Liver (tissue), 8 donors: ENCODE measurements at regions not wholly inside any gene's neighbourhood (a gene's known extent, or its start where the extent isn't known, plus 50 kb on each side); places are given as distances from the start of the nearest gene placed in this dataset.

Source experiments
- DNase-seq: peaks from one replicate; pipeline ENCODE4 v3.0.0-alpha.2; 2017; ENCODE audit warnings: low spot score
- H3K27ac ChIP-seq, 2 donors: one replicate each; pipeline ENCODE4 v1.7.0; 2013; ENCODE audit warnings: inconsistent platforms in 2 of 2, low read length in 2 of 2, control low read depth in 1 of 2, low read depth in 1 of 2, mild to moderate bottlenecking in 1 of 2
- H3K27me3 ChIP-seq, 4 donors: one replicate each; pipeline versions ENCODE4 v1.6.1 to v1.7.0; 2013; ENCODE audit warnings: low read length in 3 of 4, inconsistent platforms in 1 of 4, mild to moderate bottlenecking in 1 of 4, moderate library complexity in 1 of 4; ENCODE audit not compliant: control insufficient read depth in 4 of 4, insufficient read depth in 4 of 4
- H3K36me3 ChIP-seq, 4 donors: one replicate each; pipeline versions ENCODE4 v1.6.1 to v1.7.0; 2013; ENCODE audit warnings: low read length in 3 of 4, mild to moderate bottlenecking in 3 of 4, low read depth in 1 of 4, moderate library complexity in 1 of 4; ENCODE audit not compliant: control insufficient read depth in 4 of 4, insufficient read depth in 3 of 4
- H3K4me1 ChIP-seq, 4 donors: one replicate each; pipeline versions ENCODE4 v1.6.1 to v1.7.0; 2013; ENCODE audit warnings: low read length in 3 of 4, mild to moderate bottlenecking in 3 of 4, moderate library complexity in 1 of 4; ENCODE audit not compliant: control insufficient read depth in 4 of 4, insufficient read depth in 4 of 4
- H3K4me3 ChIP-seq, 3 donors: one replicate each; pipeline versions ENCODE4 v1.6.1 to v1.7.0; 2013; ENCODE audit warnings: low read length in 3 of 3, control low read depth in 1 of 3, low read depth in 1 of 3, mild to moderate bottlenecking in 1 of 3
- H3K9ac ChIP-seq, 2 donors: one replicate each; pipeline ENCODE4 v1.7.0; 2013; ENCODE audit warnings: low read length in 2 of 2, mild to moderate bottlenecking in 2 of 2, moderate library complexity in 2 of 2, control low read depth in 1 of 2, low read depth in 1 of 2
- H3K9me3 ChIP-seq, 4 donors: one replicate each; pipeline versions ENCODE4 v1.6.1 to v1.7.0; 2013; ENCODE audit warnings: low read length in 3 of 4; ENCODE audit not compliant: control insufficient read depth in 4 of 4
- EGR1 ChIP-seq, 2 donors: IDR thresholded peaks; 2 replicates each; pipeline ENCODE4 v1.6.1; 2016 to 2018; ENCODE audit warnings: antibody characterized with exemption in 2 of 2, low read depth in 2 of 2
- FOXA1 ChIP-seq: IDR thresholded peaks from 2 replicates; pipeline ENCODE4 v1.6.1; 2016; ENCODE audit warnings: antibody characterized with exemption
- FOXA2 ChIP-seq: IDR thresholded peaks from 2 replicates; pipeline ENCODE4 v1.6.1; 2016; ENCODE audit warnings: antibody characterized with exemption
- GABPA ChIP-seq, 2 donors: IDR thresholded peaks in 1 of 2; conservative IDR thresholded peaks in 1 of 2; 2 replicates each; pipeline ENCODE4 v1.6.1; 2016; ENCODE audit warnings: antibody characterized with exemption in 2 of 2, mild to moderate bottlenecking in 1 of 2, moderate library complexity in 1 of 2
- HNF4A ChIP-seq, 2 donors: conservative IDR thresholded peaks; 2 replicates each; pipeline ENCODE4 v1.6.1; 2016; ENCODE audit warnings: antibody characterized with exemption in 2 of 2, mild to moderate bottlenecking in 2 of 2
- HNF4G ChIP-seq: IDR thresholded peaks from 2 replicates; pipeline ENCODE4 v1.6.1; 2016; ENCODE audit warnings: antibody characterized with exemption
- NR2F2 ChIP-seq: IDR thresholded peaks from 2 replicates; pipeline ENCODE4 v1.6.1; 2016; ENCODE audit warnings: antibody characterized with exemption
- RAD21 ChIP-seq, 2 donors: IDR thresholded peaks; 2 replicates each; pipeline ENCODE4 v1.6.1; 2016; ENCODE audit warnings: antibody characterized with exemption in 2 of 2, mild to moderate bottlenecking in 2 of 2
- RXRA ChIP-seq, 2 donors: IDR thresholded peaks; 2 replicates each; pipeline ENCODE4 v1.6.1; 2017 to 2018; ENCODE audit warnings: antibody characterized with exemption in 2 of 2, mild to moderate bottlenecking in 1 of 2
- SP1 ChIP-seq: IDR thresholded peaks from 2 replicates; pipeline ENCODE4 v1.6.1; 2018; ENCODE audit warnings: antibody characterized with exemption, mild to moderate bottlenecking
- TAF1 ChIP-seq: conservative IDR thresholded peaks from 2 replicates; pipeline ENCODE4 v1.6.1; 2016; ENCODE audit warnings: antibody characterized with exemption, mild to moderate bottlenecking
- YY1 ChIP-seq: IDR thresholded peaks from 2 replicates; pipeline ENCODE4 v1.6.1; 2016; ENCODE audit warnings: antibody characterized with exemption, mild to moderate bottlenecking
- WGBS: extraction: QIAGEN DNeasy Blood & Tissue Kit; methylation state at CpG from one replicate; pipeline ENCODE4 v1.1.7; 2013; 5-methylcytosine and 5-hydroxymethylcytosine counted together
- TF ChIP-seq, protein P1 (sequence below): IDR thresholded peaks from 2 replicates; pipeline ENCODE4 v1.6.1; 2016; ENCODE audit warnings: antibody characterized with exemption
- TF ChIP-seq, protein P2 (sequence below): IDR thresholded peaks from 2 replicates; pipeline ENCODE4 v1.6.1; 2016; ENCODE audit warnings: antibody characterized with exemption
- TF ChIP-seq, protein P3 (sequence below): IDR thresholded peaks from 2 replicates; pipeline ENCODE4 v1.6.1; 2016; ENCODE audit warnings: antibody characterized with exemption, mild to moderate bottlenecking
- TF ChIP-seq, protein P4 (sequence below): IDR thresholded peaks from 2 replicates; pipeline ENCODE4 v1.6.1; 2016; ENCODE audit warnings: antibody characterized with exemption
- TF ChIP-seq, protein P5 (sequence below): fragments of 150-350 bp; IDR thresholded peaks from 2 replicates; pipeline ENCODE4 v1.5.1; 2017; ENCODE audit warnings: improper control_type of control experiment, low read depth, low read length; ENCODE audit not compliant: missing input control
- donor health status: healthy.
- donor health status: healthy.
- donor health status: healthy.
- donor health status: healthy.
- donor health status: healthy.

DNA sequence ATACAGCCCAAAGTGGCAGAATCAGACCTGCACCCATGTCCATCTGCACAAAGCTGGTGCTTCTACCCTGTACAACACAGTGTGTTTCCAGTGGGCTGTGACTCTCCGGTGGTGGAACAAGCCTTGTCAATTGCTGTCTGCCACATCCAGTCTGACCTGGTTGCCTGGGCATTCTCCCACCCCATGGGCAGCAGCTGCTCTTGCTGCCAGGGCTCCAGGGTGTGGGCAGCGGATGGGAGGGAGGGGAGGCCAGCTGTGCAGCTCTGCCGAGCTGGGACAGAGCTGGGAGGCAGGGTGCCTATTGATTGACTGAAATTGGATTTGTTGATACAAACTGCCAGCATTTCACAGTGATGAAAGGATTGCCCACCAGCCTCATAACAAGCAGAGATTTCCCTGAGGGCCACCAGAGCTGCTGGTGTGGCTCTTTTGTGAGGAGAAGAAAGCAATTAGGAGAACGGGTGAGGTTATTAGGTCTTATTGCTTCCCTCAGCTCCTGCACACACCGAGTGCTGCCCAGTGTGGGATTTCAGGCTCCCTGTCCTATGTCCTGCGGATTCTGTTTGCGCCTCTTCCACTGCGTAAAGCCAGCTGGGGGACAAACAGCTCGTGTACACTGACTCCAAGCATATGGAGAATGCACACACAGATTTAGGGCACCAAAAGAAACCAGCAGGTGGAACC is 150.8 kb downstream of the NRN1 start:
- H3K36me3 ChIP-seq, result no peaks in the 10 kb centered on the region
- TF ChIP-seq, protein P1, sequence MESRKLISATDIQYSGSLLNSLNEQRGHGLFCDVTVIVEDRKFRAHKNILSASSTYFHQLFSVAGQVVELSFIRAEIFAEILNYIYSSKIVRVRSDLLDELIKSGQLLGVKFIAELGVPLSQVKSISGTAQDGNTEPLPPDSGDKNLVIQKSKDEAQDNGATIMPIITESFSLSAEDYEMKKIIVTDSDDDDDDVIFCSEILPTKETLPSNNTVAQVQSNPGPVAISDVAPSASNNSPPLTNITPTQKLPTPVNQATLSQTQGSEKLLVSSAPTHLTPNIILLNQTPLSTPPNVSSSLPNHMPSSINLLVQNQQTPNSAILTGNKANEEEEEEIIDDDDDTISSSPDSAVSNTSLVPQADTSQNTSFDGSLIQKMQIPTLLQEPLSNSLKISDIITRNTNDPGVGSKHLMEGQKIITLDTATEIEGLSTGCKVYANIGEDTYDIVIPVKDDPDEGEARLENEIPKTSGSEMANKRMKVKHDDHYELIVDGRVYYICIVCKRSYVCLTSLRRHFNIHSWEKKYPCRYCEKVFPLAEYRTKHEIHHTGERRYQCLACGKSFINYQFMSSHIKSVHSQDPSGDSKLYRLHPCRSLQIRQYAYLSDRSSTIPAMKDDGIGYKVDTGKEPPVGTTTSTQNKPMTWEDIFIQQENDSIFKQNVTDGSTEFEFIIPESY, result no peak
- TF ChIP-seq RXRA (IDR thresholded peaks at IDR 0.05) (no peak), HNF4A (conservative IDR thresholded peaks at IDR 0.05) (no peak), FOXA2 (no peak), HNF4G (no peak), TAF1 (no peak), YY1 (no peak), NR2F2 (no peak), RAD21 (IDR thresholded peaks at IDR 0.05) (no peak), FOXA1 (no peak), GABPA (IDR thresholded peaks at IDR 0.05 in 1 of 2, conservative IDR thresholded peaks at IDR 0.05 in 1 of 2) (no peak), SP1 (no peak), EGR1 (IDR thresholded peaks at IDR 0.05; ENCODE audit: low read depth in 2 of 2) (no peak)
- TF ChIP-seq, protein P2, sequence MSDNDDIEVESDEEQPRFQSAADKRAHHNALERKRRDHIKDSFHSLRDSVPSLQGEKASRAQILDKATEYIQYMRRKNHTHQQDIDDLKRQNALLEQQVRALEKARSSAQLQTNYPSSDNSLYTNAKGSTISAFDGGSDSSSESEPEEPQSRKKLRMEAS, result no peak
- TF ChIP-seq, protein P3, sequence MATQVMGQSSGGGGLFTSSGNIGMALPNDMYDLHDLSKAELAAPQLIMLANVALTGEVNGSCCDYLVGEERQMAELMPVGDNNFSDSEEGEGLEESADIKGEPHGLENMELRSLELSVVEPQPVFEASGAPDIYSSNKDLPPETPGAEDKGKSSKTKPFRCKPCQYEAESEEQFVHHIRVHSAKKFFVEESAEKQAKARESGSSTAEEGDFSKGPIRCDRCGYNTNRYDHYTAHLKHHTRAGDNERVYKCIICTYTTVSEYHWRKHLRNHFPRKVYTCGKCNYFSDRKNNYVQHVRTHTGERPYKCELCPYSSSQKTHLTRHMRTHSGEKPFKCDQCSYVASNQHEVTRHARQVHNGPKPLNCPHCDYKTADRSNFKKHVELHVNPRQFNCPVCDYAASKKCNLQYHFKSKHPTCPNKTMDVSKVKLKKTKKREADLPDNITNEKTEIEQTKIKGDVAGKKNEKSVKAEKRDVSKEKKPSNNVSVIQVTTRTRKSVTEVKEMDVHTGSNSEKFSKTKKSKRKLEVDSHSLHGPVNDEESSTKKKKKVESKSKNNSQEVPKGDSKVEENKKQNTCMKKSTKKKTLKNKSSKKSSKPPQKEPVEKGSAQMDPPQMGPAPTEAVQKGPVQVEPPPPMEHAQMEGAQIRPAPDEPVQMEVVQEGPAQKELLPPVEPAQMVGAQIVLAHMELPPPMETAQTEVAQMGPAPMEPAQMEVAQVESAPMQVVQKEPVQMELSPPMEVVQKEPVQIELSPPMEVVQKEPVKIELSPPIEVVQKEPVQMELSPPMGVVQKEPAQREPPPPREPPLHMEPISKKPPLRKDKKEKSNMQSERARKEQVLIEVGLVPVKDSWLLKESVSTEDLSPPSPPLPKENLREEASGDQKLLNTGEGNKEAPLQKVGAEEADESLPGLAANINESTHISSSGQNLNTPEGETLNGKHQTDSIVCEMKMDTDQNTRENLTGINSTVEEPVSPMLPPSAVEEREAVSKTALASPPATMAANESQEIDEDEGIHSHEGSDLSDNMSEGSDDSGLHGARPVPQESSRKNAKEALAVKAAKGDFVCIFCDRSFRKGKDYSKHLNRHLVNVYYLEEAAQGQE, result no peak
- TF ChIP-seq, protein P4, sequence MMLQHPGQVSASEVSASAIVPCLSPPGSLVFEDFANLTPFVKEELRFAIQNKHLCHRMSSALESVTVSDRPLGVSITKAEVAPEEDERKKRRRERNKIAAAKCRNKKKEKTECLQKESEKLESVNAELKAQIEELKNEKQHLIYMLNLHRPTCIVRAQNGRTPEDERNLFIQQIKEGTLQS, result no peak
- H3K9me3 ChIP-seq, result no peaks in the 10 kb centered on the region
- DNase-seq, result peak; percentile 20
- H3K27ac ChIP-seq, result no peak overlapping the region
- no peak overlapping the region for H3K9ac ChIP-seq
- peaks cover 0 to 3% (median 0%) of the 10 kb centered on the region in 4 donors for H3K4me1 ChIP-seq
- H3K4me3 ChIP-seq, result no peak overlapping the region
- peaks cover 0 to 9% (median 0%) of the 10 kb centered on the region in 4 donors for H3K27me3 ChIP-seq
- 75% methylated on average over 9 of the region's 9 CpGs for WGBS

DNA sequence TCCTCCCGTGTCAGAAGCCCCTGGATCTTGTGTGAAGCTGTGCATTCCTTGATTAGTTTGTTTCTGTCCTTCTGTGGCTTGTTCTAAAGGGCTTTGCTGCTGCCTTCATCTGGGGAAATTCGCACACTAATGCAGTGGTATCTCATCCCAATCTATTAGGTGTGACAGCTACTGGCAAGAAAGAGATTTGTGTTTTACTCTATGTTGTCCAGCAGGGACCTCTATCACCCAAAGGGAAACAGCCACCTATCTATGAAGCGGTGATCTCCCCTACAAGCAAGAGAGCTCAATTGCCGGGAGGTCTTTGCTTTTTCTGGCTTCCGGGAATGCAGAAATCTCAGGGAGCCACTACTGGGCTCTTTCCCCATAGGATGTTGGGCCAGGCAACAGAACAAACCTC is 151.8 kb downstream of the NRN1 start:
- TF ChIP-seq, protein P4, result no peak
- TF ChIP-seq, protein P1, result no peak
- no peak for TF ChIP-seq EGR1 (IDR thresholded peaks at IDR 0.05; ENCODE audit: low read depth in 2 of 2)
- TF ChIP-seq FOXA2, result no peak
- no peak for TF ChIP-seq TAF1
- TF ChIP-seq NR2F2, result no peak
- no peak for TF ChIP-seq YY1
- TF ChIP-seq, protein P5, sequence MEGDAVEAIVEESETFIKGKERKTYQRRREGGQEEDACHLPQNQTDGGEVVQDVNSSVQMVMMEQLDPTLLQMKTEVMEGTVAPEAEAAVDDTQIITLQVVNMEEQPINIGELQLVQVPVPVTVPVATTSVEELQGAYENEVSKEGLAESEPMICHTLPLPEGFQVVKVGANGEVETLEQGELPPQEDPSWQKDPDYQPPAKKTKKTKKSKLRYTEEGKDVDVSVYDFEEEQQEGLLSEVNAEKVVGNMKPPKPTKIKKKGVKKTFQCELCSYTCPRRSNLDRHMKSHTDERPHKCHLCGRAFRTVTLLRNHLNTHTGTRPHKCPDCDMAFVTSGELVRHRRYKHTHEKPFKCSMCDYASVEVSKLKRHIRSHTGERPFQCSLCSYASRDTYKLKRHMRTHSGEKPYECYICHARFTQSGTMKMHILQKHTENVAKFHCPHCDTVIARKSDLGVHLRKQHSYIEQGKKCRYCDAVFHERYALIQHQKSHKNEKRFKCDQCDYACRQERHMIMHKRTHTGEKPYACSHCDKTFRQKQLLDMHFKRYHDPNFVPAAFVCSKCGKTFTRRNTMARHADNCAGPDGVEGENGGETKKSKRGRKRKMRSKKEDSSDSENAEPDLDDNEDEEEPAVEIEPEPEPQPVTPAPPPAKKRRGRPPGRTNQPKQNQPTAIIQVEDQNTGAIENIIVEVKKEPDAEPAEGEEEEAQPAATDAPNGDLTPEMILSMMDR, result no peak
- no peak for TF ChIP-seq FOXA1
- no peak for TF ChIP-seq GABPA (IDR thresholded peaks at IDR 0.05 in 1 of 2, conservative IDR thresholded peaks at IDR 0.05 in 1 of 2)
- peak; percentile 1 for DNase-seq
- Histone ChIP-seq H3K27me3 (peaks cover 0 to 9% (median 0%) of the 10 kb centered on the region in 4 donors), H3K4me1 (peaks cover 0 to 3% (median 0%) of the 10 kb centered on the region in 4 donors), H3K9ac (no peak overlapping the region), H3K9me3 (no peaks in the 10 kb centered on the region), H3K27ac (no peak overlapping the region), H3K36me3 (no peaks in the 10 kb centered on the region), H3K4me3 (no peak overlapping the region)
- WGBS, result 72% methylated on average over 5 of the region's 5 CpGs
